Gastroesophageal sphincter (tissue), 3 donors: ENCODE measurements at regions not wholly inside any gene's neighbourhood (a gene's known extent, or its start where the extent isn't known, plus 50 kb on each side); places are given as distances from the start of the nearest gene placed in this dataset.

Experiments used
- POLR2A ChIP-seq, 2 donors: fragments of 450-650 bp; IDR thresholded peaks; one replicate each; pipeline ENCODE4 v1.6.1; 2017; ENCODE audit warnings: antibody characterized with exemption in 2 of 2, mild to moderate bottlenecking in 2 of 2, moderate library complexity in 1 of 2
- POLR2AphosphoS5 ChIP-seq: sonication (generic); formaldehyde crosslinking; IDR thresholded peaks from one replicate; pipeline ENCODE4 v1.6.1; 2017; ENCODE audit warnings: antibody characterized with exemption
- TF ChIP-seq, protein P1 (sequence below), 4 experiments: fragments of 200-600 bp in 2 of 4; fragments of 450-650 bp in 2 of 4; sonication (generic) in 1 of 4; IDR thresholded peaks; one replicate each; pipeline ENCODE4 v1.5.1; 2017 to 2019; ENCODE audit warnings: antibody characterized with exemption in 4 of 4, mild to moderate bottlenecking in 2 of 4, moderate library complexity in 2 of 4

GRCh38 chr4:121514443-121514842 lies 133.6 kb upstream of the QRFPR start:
- TF ChIP-seq, protein P1, sequence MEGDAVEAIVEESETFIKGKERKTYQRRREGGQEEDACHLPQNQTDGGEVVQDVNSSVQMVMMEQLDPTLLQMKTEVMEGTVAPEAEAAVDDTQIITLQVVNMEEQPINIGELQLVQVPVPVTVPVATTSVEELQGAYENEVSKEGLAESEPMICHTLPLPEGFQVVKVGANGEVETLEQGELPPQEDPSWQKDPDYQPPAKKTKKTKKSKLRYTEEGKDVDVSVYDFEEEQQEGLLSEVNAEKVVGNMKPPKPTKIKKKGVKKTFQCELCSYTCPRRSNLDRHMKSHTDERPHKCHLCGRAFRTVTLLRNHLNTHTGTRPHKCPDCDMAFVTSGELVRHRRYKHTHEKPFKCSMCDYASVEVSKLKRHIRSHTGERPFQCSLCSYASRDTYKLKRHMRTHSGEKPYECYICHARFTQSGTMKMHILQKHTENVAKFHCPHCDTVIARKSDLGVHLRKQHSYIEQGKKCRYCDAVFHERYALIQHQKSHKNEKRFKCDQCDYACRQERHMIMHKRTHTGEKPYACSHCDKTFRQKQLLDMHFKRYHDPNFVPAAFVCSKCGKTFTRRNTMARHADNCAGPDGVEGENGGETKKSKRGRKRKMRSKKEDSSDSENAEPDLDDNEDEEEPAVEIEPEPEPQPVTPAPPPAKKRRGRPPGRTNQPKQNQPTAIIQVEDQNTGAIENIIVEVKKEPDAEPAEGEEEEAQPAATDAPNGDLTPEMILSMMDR (IDR thresholded peaks at IDR 0.05) = no peak
- TF ChIP-seq POLR2AphosphoS5 (no peak), POLR2A (IDR thresholded peaks at IDR 0.05) (no peak)
